ENCODE measurements at regions not wholly inside any gene's neighbourhood (a gene's known extent, or its start where the extent isn't known, plus 50 kb on each side); places are given as distances from the start of the nearest gene placed in this dataset.

DNA sequence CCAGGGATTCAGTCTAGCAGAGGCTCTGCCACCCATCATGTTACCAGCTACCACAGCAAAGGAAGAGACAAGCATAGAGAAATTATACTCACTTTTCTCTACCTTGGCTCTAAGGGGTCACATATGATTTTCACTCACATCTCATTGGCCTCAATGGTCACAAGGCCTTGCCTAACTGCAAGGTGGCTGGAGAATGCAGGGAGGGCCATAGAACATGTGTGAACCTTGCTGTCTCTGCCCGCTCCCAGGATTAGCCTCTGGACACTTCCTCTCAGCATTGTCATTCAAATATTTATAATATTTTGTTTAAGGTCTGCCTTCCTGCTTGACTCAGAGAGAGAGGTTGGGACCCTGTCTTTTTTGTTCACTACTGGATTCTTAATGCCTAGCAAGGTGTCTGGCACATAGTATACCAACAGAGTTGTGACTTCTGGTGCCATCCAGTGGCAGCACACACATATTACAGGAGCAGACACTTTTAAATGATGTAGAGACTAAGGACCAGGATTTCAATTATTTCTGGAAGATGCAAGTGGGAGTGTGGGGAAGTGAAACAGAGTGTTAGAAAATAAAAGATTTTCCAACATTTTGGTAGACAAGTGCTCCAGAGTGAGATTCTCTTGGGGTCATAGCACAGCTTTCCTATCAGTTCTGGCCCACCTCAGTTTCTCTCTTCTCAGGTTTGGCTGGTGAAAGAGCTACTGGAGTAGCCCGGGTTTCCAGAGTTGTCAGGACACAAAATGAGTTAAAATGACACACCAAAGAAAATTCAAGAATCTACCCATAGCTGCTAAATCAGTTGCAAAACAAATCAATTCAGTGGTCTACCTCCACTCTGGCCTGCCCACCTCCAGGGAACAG lies 119.0 kb upstream of the RASGRP1 start:
- peaks cover 0 to 8% (median 3%) of the 10 kb centered on the region in 7 donors for H3K9me3 Mint-ChIP-seq
- H3K27ac ChIP-seq (ENCODE audit: low read depth in 1 of 2, low read length in 2 of 2) = no peak overlapping the region
- H3K36me3 ChIP-seq (replicated peaks in 1 of 2; ENCODE audit: control insufficient read depth in 1 of 2, insufficient read depth in 2 of 2, low read length in 2 of 2) = no peaks in the 10 kb centered on the region
- no peaks in the 10 kb centered on the region for H4K20me1 ChIP-seq (ENCODE audit: insufficient read depth, low read length)
- H3K4me3 ChIP-seq (replicated peaks in 1 of 3; ENCODE audit: low read depth in 2 of 3, low read length in 3 of 3) = no peak overlapping the region
- intact Hi-C loops (cut with micrococcal nuclease) = loop anchor here (5.0 to 10.0 kb wide), 2 partner anchors 241 to 689 kb away; no protein-coding TSS in a partner anchor
- no peak overlapping the region for H2AFZ ChIP-seq (ENCODE audit: insufficient read depth, low read depth, low read length, poor library complexity, severe bottlenecking)
- no peaks in the 10 kb centered on the region for H3K79me2 ChIP-seq (ENCODE audit: insufficient read depth, low read length)
- WGBS (ENCODE audit: insufficient coverage) = no CpG with 5 or more reads among the region's 2 CpGs
- H3K4me1 ChIP-seq (ENCODE audit: control insufficient read depth in 1 of 2, insufficient read depth in 2 of 2, low read length in 2 of 2) = peaks cover 0 to 14% of the 10 kb centered on the region in 2 donors
- H3K4me2 ChIP-seq (replicated peaks; ENCODE audit: extremely low read depth, low read length, poor library complexity, severe bottlenecking) = no peak overlapping the region
- TF ChIP-seq, protein P1, sequence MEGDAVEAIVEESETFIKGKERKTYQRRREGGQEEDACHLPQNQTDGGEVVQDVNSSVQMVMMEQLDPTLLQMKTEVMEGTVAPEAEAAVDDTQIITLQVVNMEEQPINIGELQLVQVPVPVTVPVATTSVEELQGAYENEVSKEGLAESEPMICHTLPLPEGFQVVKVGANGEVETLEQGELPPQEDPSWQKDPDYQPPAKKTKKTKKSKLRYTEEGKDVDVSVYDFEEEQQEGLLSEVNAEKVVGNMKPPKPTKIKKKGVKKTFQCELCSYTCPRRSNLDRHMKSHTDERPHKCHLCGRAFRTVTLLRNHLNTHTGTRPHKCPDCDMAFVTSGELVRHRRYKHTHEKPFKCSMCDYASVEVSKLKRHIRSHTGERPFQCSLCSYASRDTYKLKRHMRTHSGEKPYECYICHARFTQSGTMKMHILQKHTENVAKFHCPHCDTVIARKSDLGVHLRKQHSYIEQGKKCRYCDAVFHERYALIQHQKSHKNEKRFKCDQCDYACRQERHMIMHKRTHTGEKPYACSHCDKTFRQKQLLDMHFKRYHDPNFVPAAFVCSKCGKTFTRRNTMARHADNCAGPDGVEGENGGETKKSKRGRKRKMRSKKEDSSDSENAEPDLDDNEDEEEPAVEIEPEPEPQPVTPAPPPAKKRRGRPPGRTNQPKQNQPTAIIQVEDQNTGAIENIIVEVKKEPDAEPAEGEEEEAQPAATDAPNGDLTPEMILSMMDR (IDR thresholded peaks at IDR 0.05) = peak; percentile 87
- H3K27ac Mint-ChIP-seq = no peak overlapping the region
- peaks cover 16% of the 10 kb centered on the region for H3K4me1 Mint-ChIP-seq
- no peaks in the 10 kb centered on the region for H3K27me3 Mint-ChIP-seq (ENCODE audit: low read depth in 3 of 3)
- H3K4me3 Mint-ChIP-seq = no peak overlapping the region
- peak in 2 of 3 donors; percentile 29 to 46 for DNase-seq
- peaks cover 0 to 3% of the 10 kb centered on the region in 2 donors for H3K9me3 ChIP-seq (replicated peaks in 1 of 2; ENCODE audit: control insufficient read depth in 1 of 2, insufficient read depth in 1 of 2, low read length in 2 of 2)
- H3K9ac ChIP-seq (ENCODE audit: insufficient read depth, low read length, poor library complexity, severe bottlenecking) = no peak overlapping the region
- no peaks in the 10 kb centered on the region for H3K36me3 Mint-ChIP-seq
- H3K27me3 ChIP-seq (ENCODE audit: control insufficient read depth in 2 of 2, insufficient read depth in 2 of 2, low read length in 2 of 2) = no peaks in the 10 kb centered on the region

DNA sequence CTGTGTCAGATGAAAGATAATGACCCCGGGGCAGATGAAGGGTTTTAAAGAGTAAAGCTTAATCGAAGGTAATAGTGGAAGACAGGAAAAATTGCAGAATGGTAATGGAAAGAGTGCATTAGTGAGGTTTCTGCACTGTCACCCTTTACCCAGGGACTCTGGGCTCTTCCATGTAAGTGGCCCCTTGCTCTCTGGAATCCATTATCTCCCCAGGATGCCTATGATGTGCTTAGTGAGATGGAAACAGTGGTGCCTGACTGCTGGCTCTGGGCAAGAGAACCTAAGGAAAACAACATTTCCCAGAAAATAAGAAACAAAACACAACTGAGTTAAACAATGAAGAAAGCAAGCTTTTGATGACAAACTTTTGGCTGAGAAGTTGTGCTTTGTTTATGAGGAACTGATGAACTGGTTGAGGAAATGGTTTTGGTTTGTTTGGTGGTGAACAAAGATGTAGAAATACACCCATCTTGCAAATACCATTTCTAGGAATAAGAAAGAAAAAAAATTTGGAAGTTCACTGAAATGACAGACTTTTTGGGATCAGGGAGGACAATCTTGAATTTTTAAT lies 119.9 kb upstream of the RASGRP1 start:
- peaks cover 20% of the 10 kb centered on the region for H3K4me1 Mint-ChIP-seq
- H3K4me2 ChIP-seq (replicated peaks; ENCODE audit: extremely low read depth, low read length, poor library complexity, severe bottlenecking) = no peak overlapping the region
- DNase-seq = no peak
- no peaks in the 10 kb centered on the region for H3K27me3 ChIP-seq (ENCODE audit: control insufficient read depth in 2 of 2, insufficient read depth in 2 of 2, low read length in 2 of 2)
- peaks cover 0 to 14% of the 10 kb centered on the region in 2 donors for H3K4me1 ChIP-seq (ENCODE audit: control insufficient read depth in 1 of 2, insufficient read depth in 2 of 2, low read length in 2 of 2)
- no peaks in the 10 kb centered on the region for H4K20me1 ChIP-seq (ENCODE audit: insufficient read depth, low read length)
- no peaks in the 10 kb centered on the region for H3K36me3 Mint-ChIP-seq
- H3K9me3 ChIP-seq (replicated peaks in 1 of 2; ENCODE audit: control insufficient read depth in 1 of 2, insufficient read depth in 1 of 2, low read length in 2 of 2) = peaks cover 0 to 3% of the 10 kb centered on the region in 2 donors
- H3K9me3 Mint-ChIP-seq = peaks cover 0 to 8% (median 3%) of the 10 kb centered on the region in 7 donors
- no peaks in the 10 kb centered on the region for H3K79me2 ChIP-seq (ENCODE audit: insufficient read depth, low read length)
- TF ChIP-seq, protein P1 (IDR thresholded peaks at IDR 0.05) = no peak
- no CpG with 5 or more reads among the region's 2 CpGs for WGBS (ENCODE audit: insufficient coverage)
- no peaks in the 10 kb centered on the region for H3K27me3 Mint-ChIP-seq (ENCODE audit: low read depth in 3 of 3)
- H3K27ac ChIP-seq (ENCODE audit: low read depth in 1 of 2, low read length in 2 of 2) = no peak overlapping the region
- peak overlapping the region in 1 of 7 donors; percentile 33 for H3K27ac Mint-ChIP-seq
- intact Hi-C loops (cut with micrococcal nuclease) = loop anchor here (5.0 to 10.0 kb wide), 4 partner anchors 122 to 690 kb away; partner anchors contain the start of gene RASGRP1 (in 1 of the 2)
- peak overlapping the region; percentile 22 for H2AFZ ChIP-seq (ENCODE audit: insufficient read depth, low read depth, low read length, poor library complexity, severe bottlenecking)
- no peak overlapping the region for H3K9ac ChIP-seq (ENCODE audit: insufficient read depth, low read length, poor library complexity, severe bottlenecking)
- H3K4me3 Mint-ChIP-seq = no peak overlapping the region
- no peak overlapping the region for H3K4me3 ChIP-seq (replicated peaks in 1 of 3; ENCODE audit: low read depth in 2 of 3, low read length in 3 of 3)
- no peaks in the 10 kb centered on the region for H3K36me3 ChIP-seq (replicated peaks in 1 of 2; ENCODE audit: control insufficient read depth in 1 of 2, insufficient read depth in 2 of 2, low read length in 2 of 2)
